ENCODE measurements at regions not wholly inside any gene's neighbourhood (a gene's known extent, or its start where the extent isn't known, plus 50 kb on each side); places are given as distances from the start of the nearest gene placed in this dataset.

DNA sequence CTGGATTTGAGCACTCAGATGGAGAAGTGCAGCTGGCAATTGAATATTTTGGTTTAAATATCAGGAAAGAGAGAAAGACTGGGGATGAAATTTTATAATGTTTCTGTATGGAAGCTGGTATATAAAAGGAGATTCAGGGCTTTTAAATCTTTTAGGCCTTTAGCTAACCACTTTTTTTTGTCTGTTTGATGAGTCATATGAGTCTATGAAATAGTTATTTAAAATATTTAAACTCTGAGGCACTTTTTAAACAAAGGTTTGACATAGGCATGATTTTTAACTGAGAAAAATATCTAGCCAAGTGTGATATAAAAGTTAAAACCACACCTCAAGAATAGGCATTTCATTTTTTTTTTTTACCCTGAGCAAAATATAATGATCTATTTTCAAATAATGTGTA, 944.3 kb downstream of the GATA3 start:
- H3K4me3 Mint-ChIP-seq: no peak overlapping the region
- H3K4me1 Mint-ChIP-seq: peaks cover 0 to 9% (median 0%) of the 10 kb centered on the region in 3 donors
- H3K27ac Mint-ChIP-seq: no peak overlapping the region
- H3K4me1 ChIP-seq (ENCODE audit: control insufficient read depth in 1 of 2, extremely low read depth in 1 of 2, insufficient read depth in 2 of 2, low read length in 2 of 2): no peaks in the 10 kb centered on the region
- POLR2A ChIA-PET: no interaction called here
- H3K4me3 ChIP-seq (ENCODE audit: control insufficient read depth in 1 of 2, extremely low read depth in 1 of 2, low read length in 1 of 2): no peak overlapping the region
- no peak for DNase-seq
- no peak overlapping the region for H3K27ac ChIP-seq (ENCODE audit: low read length)
- CTCF ChIA-PET: no interaction called here
- H3K9me3 ChIP-seq: no peaks in the 10 kb centered on the region
- H3K36me3 ChIP-seq (ENCODE audit: control insufficient read depth in 2 of 2, extremely low read depth in 1 of 2, insufficient read depth in 1 of 2, low read length in 1 of 2): no peaks in the 10 kb centered on the region
- H3K9me3 Mint-ChIP-seq: no peaks in the 10 kb centered on the region
- peaks cover 0 to 2% of the 10 kb centered on the region in 2 experiments for H3K27me3 ChIP-seq (replicated peaks in 1 of 2; ENCODE audit: control insufficient read depth in 2 of 2, extremely low read depth in 1 of 2, insufficient read depth in 2 of 2, low read length in 1 of 2)
- H3K27me3 Mint-ChIP-seq: peaks cover 0 to 4% of the 10 kb centered on the region in 2 donors
- H3K36me3 Mint-ChIP-seq: no peaks in the 10 kb centered on the region
- ATAC-seq (replicated peaks in 1 of 4): no peak

DNA sequence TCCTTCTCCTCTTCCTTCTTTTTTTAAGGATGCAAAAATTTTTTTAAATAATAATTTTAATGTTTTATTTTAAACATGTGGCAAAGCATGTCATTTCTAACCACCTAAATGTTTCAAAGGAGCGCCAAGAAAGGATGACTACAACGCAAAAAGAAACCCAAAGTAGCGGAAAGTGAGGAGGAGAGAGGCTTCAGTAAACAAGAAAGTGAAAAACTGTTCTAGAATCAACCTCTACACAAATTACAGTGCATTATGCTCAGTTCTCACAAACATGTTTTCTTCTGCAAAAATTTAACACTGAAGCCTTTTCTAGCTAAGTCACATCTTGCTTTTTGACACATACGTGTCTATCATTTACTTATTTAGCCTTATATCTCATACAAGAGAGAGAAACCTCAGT, 948.6 kb downstream of the GATA3 start:
- DNase-seq: no peak
- H3K9me3 Mint-ChIP-seq: no peaks in the 10 kb centered on the region
- Histone ChIP-seq H3K36me3 (ENCODE audit: control insufficient read depth in 2 of 2, extremely low read depth in 1 of 2, insufficient read depth in 1 of 2, low read length in 1 of 2) (no peaks in the 10 kb centered on the region), H3K4me3 (ENCODE audit: control insufficient read depth in 1 of 2, extremely low read depth in 1 of 2, low read length in 1 of 2) (no peak overlapping the region), H3K9me3 (no peaks in the 10 kb centered on the region), H3K27me3 (replicated peaks in 1 of 2; ENCODE audit: control insufficient read depth in 2 of 2, extremely low read depth in 1 of 2, insufficient read depth in 2 of 2, low read length in 1 of 2) (no peaks in the 10 kb centered on the region), H3K4me1 (ENCODE audit: control insufficient read depth in 1 of 2, extremely low read depth in 1 of 2, insufficient read depth in 2 of 2, low read length in 2 of 2) (peaks cover under 1 to 17% of the 10 kb centered on the region in 2 experiments), H3K27ac (ENCODE audit: low read length) (no peak overlapping the region)
- ChIA-PET CTCF (interaction anchor here in 1 of 2 donors (0.6 kb wide), 1 partner anchor 963 kb away, joined by 5 read pairs; no protein-coding TSS in a partner anchor), POLR2A (interaction anchor here in 1 of 2 donors (0.6 kb wide), 1 partner anchor 873 kb away, joined by 4 read pairs; no protein-coding TSS in a partner anchor)
- H3K4me3 Mint-ChIP-seq: no peak overlapping the region
- ATAC-seq (replicated peaks in 1 of 4): no peak
- H3K4me1 Mint-ChIP-seq: peaks cover 9 to 30% (median 23%) of the 10 kb centered on the region in 3 donors
- H3K36me3 Mint-ChIP-seq: no peaks in the 10 kb centered on the region
- no CpG with 5 or more reads among the region's 4 CpGs for WGBS (ENCODE audit: insufficient coverage)
- peaks cover 0 to 4% of the 10 kb centered on the region in 2 donors for H3K27me3 Mint-ChIP-seq
- H3K27ac Mint-ChIP-seq: peak overlapping the region; percentile 16 to 65

DNA sequence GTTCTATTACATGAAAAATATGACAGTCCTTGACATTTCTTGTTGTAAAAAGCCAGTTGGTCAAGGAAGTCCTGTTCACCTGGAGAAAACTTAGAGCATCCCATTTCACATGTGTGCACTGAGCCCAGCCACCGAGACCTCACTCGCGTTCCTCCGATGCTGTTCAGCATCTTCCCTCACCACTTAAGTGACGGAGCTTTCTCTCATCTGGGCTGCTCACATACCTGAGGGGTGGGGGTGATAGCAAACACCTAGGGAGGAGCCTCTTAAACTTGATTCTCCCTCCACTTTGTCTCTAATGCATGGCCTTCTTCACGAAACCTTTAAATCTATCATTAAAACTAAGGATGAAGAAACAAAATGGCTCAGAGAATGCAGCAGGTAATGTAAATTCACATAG, 950.2 kb downstream of the GATA3 start:
- no peak for DNase-seq
- Mint-ChIP-seq H3K27me3 (peaks cover 0 to 3% of the 10 kb centered on the region in 2 donors), H3K4me3 (peak overlapping the region; percentile 33 to 41 (median 37)), H3K27ac (peak overlapping the region; percentile 74 to 85), H3K9me3 (no peaks in the 10 kb centered on the region), H3K36me3 (no peaks in the 10 kb centered on the region), H3K4me1 (peaks cover 23 to 39% (median 37%) of the 10 kb centered on the region in 3 donors)
- Histone ChIP-seq H3K4me1 (ENCODE audit: control insufficient read depth in 1 of 2, extremely low read depth in 1 of 2, insufficient read depth in 2 of 2, low read length in 2 of 2) (peaks cover 10 to 32% of the 10 kb centered on the region in 2 experiments), H3K27ac (ENCODE audit: low read length) (peak overlapping the region; percentile 12), H3K27me3 (replicated peaks in 1 of 2; ENCODE audit: control insufficient read depth in 2 of 2, extremely low read depth in 1 of 2, insufficient read depth in 2 of 2, low read length in 1 of 2) (no peaks in the 10 kb centered on the region), H3K9me3 (no peaks in the 10 kb centered on the region), H3K4me3 (ENCODE audit: control insufficient read depth in 1 of 2, extremely low read depth in 1 of 2, low read length in 1 of 2) (no peak overlapping the region), H3K36me3 (ENCODE audit: control insufficient read depth in 2 of 2, extremely low read depth in 1 of 2, insufficient read depth in 1 of 2, low read length in 1 of 2) (no peaks in the 10 kb centered on the region)
- ChIA-PET CTCF (no interaction called here), POLR2A (interaction anchor here in 1 of 2 donors (0.6 kb wide), 1 partner anchor 9 kb away, joined by 3 read pairs; no protein-coding TSS in a partner anchor)
- peak; percentile 35 to 68 (median 50) for ATAC-seq (replicated peaks in 1 of 4)
- WGBS (ENCODE audit: insufficient coverage): no CpG with 5 or more reads among the region's 6 CpGs

DNA sequence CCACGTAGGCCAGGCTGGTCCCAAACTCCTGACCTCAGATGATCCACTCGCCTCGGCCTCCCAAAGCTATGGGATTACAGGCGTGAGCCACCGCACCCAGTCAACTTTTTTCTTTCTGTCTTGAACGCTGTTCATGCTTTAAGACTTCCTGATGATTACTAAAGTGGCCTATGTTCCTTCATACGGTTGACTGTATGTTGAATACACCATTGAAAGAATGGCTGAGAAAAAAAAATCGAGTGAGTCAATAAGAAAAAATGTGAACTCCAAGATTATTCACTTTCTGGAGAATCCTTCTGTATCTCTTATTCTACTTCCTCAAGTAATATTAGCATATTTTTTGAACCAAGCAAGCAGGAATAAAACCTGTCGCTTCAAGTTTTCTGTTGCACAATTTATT, 955.0 kb downstream of the GATA3 start:
- DNase-seq (no peak), ATAC-seq (replicated peaks in 1 of 4) (no peak)
- Mint-ChIP-seq H3K36me3 (no peaks in the 10 kb centered on the region), H3K4me3 (peak overlapping the region in 1 of 3 donors; percentile 53), H3K9me3 (no peaks in the 10 kb centered on the region), H3K27me3 (no peaks in the 10 kb centered on the region), H3K27ac (peak overlapping the region; percentile 46 to 64), H3K4me1 (peaks cover 39 to 56% (median 48%) of the 10 kb centered on the region in 3 donors)
- ChIA-PET POLR2A (no interaction called here), CTCF (interaction anchor here (0.6 to 2.1 kb wide), 4 partner anchors 31 to 131 kb away, joined by 3 to 7 read pairs (median 5); no protein-coding TSS in a partner anchor)
- Histone ChIP-seq H3K4me3 (ENCODE audit: control insufficient read depth in 1 of 2, extremely low read depth in 1 of 2, low read length in 1 of 2) (no peak overlapping the region), H3K9me3 (no peaks in the 10 kb centered on the region), H3K4me1 (ENCODE audit: control insufficient read depth in 1 of 2, extremely low read depth in 1 of 2, insufficient read depth in 2 of 2, low read length in 2 of 2) (peaks cover 10 to 39% of the 10 kb centered on the region in 2 experiments), H3K36me3 (ENCODE audit: control insufficient read depth in 2 of 2, extremely low read depth in 1 of 2, insufficient read depth in 1 of 2, low read length in 1 of 2) (no peaks in the 10 kb centered on the region), H3K27ac (ENCODE audit: low read length) (no peak overlapping the region), H3K27me3 (replicated peaks in 1 of 2; ENCODE audit: control insufficient read depth in 2 of 2, extremely low read depth in 1 of 2, insufficient read depth in 2 of 2, low read length in 1 of 2) (no peaks in the 10 kb centered on the region)
- 79% methylated on average over 6 of the region's 9 CpGs for WGBS (ENCODE audit: insufficient coverage)

DNA sequence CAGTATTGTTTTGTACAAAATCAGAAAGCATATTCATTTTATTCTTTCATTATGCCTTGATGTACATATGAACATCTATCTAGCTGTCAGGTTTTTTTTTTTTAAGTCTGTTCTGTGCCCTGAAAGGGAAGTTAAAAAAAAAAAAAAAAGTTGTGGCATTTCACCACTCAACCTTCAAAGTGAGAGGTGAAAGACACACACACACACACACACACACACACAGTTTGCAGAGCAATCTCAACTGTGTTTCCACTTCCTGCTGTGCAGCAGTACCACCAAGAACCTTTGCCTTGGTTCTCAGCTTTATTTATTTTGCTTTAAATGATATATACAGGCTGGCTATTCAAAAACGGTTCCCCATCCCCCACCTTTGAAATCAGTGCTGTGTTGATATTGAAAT, 955.6 kb downstream of the GATA3 start:
- no peaks in the 10 kb centered on the region for H3K36me3 ChIP-seq (ENCODE audit: control insufficient read depth in 2 of 2, extremely low read depth in 1 of 2, insufficient read depth in 1 of 2, low read length in 1 of 2)
- H3K4me3 ChIP-seq (ENCODE audit: control insufficient read depth in 1 of 2, extremely low read depth in 1 of 2, low read length in 1 of 2): no peak overlapping the region
- DNase-seq (peak in 33 of 35 experiments; percentile 4 to 73 (median 39)), ATAC-seq (replicated peaks in 1 of 4) (peak; percentile 84 to 95 (median 90))
- H3K9me3 Mint-ChIP-seq: no peaks in the 10 kb centered on the region
- CTCF ChIA-PET: interaction anchor here (0.6 to 2.1 kb wide), 6 partner anchors 13 to 199 kb away, joined by 3 to 7 read pairs (median 4); no protein-coding TSS in a partner anchor
- WGBS (ENCODE audit: insufficient coverage): no CpG with 5 or more reads among the region's 1 CpG
- no peaks in the 10 kb centered on the region for H3K36me3 Mint-ChIP-seq
- no peaks in the 10 kb centered on the region for H3K27me3 Mint-ChIP-seq
- H3K27ac Mint-ChIP-seq: peak overlapping the region; percentile 64 to 80
- peaks cover 41 to 57% (median 49%) of the 10 kb centered on the region in 3 donors for H3K4me1 Mint-ChIP-seq
- no peak overlapping the region for H3K27ac ChIP-seq (ENCODE audit: low read length)
- H3K9me3 ChIP-seq: no peaks in the 10 kb centered on the region
- H3K4me1 ChIP-seq (ENCODE audit: control insufficient read depth in 1 of 2, extremely low read depth in 1 of 2, insufficient read depth in 2 of 2, low read length in 2 of 2): peaks cover 10 to 39% of the 10 kb centered on the region in 2 experiments
- no peaks in the 10 kb centered on the region for H3K27me3 ChIP-seq (replicated peaks in 1 of 2; ENCODE audit: control insufficient read depth in 2 of 2, extremely low read depth in 1 of 2, insufficient read depth in 2 of 2, low read length in 1 of 2)
- POLR2A ChIA-PET: interaction anchor here in 1 of 2 donors (0.6 kb wide), 1 partner anchor 955 kb away, joined by 5 read pairs; the partner anchor contains the start of gene GATA3
- peak overlapping the region in 2 of 3 donors; percentile 31 to 53 for H3K4me3 Mint-ChIP-seq

DNA sequence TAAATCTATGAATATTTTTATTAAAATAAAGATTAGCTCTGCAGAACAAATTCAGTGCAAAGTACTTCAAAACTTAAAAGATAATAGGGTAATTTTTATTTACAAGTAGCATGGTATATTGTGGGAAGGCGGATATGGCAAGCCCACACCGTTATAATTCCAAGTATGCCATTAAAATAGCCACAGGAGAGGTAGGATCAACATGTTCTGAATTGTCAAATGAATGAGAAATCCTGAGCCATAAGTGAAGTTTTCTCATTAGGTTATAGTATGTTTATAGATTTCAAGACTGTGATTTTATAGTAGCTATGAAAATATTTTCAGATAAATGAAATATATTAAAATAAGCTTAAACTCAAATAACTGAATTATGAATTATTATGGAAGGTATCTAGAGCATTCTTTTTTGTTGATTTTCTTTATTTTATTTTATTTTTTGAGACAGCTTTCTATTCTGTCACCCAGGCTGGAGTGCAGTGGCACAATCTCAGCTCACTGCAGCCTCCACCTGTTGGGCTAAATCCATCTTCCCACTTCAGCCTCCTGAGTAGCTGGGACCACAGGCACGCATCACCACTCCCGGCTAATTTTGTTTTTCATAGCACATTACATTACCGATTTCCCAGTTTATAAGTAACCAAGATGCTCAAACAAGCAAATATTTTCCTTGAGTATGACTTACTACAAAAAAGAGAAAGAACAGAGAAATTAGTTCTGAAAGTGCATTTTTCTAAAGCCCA, 956.6 kb downstream of the GATA3 start:
- Histone ChIP-seq H3K36me3 (ENCODE audit: control insufficient read depth in 2 of 2, extremely low read depth in 1 of 2, insufficient read depth in 1 of 2, low read length in 1 of 2) (no peaks in the 10 kb centered on the region), H3K27me3 (replicated peaks in 1 of 2; ENCODE audit: control insufficient read depth in 2 of 2, extremely low read depth in 1 of 2, insufficient read depth in 2 of 2, low read length in 1 of 2) (no peaks in the 10 kb centered on the region), H3K4me1 (ENCODE audit: control insufficient read depth in 1 of 2, extremely low read depth in 1 of 2, insufficient read depth in 2 of 2, low read length in 2 of 2) (peaks cover 10 to 39% of the 10 kb centered on the region in 2 experiments), H3K4me3 (ENCODE audit: control insufficient read depth in 1 of 2, extremely low read depth in 1 of 2, low read length in 1 of 2) (no peak overlapping the region), H3K9me3 (no peaks in the 10 kb centered on the region), H3K27ac (ENCODE audit: low read length) (no peak overlapping the region)
- Mint-ChIP-seq H3K4me3 (peak overlapping the region in 1 of 3 donors; percentile 11), H3K27me3 (no peaks in the 10 kb centered on the region), H3K4me1 (peaks cover 38 to 52% (median 43%) of the 10 kb centered on the region in 3 donors), H3K36me3 (no peaks in the 10 kb centered on the region), H3K9me3 (no peaks in the 10 kb centered on the region), H3K27ac (peak overlapping the region; percentile 49 to 82)
- ChIA-PET CTCF (interaction anchor here (0.6 to 2.1 kb wide), 4 partner anchors 12 to 198 kb away, joined by 3 to 5 read pairs (median 4); no protein-coding TSS in a partner anchor), POLR2A (interaction anchor here (0.6 to 1.0 kb wide), 2 partner anchors 10 to 684 kb away, joined by 3 to 4 read pairs; no protein-coding TSS in a partner anchor)
- DNase-seq (no peak), ATAC-seq (replicated peaks in 1 of 4) (no peak)
- WGBS (ENCODE audit: insufficient coverage): no CpG with 5 or more reads among the region's 5 CpGs
